GM12874 (cell line): ENCODE measurements at regions not wholly inside any gene's neighbourhood (a gene's known extent, or its start where the extent isn't known, plus 50 kb on each side); places are given as distances from the start of the nearest gene placed in this dataset.

ENCODE experiments used
- CTCF ChIP-seq: IDR thresholded peaks from 2 replicates; pipeline ENCODE4 v1.5.1; 2011; ENCODE audit warnings: low read depth, mild to moderate bottlenecking, control low read depth, low read length, moderate library complexity; ENCODE audit not compliant: insufficient read depth

GRCh38 chr7:131843898-131844331 is 287.5 kb upstream of the PODXL start:
- no peak for TF ChIP-seq CTCF

GRCh38 chr7:131839967-131840690 is 283.7 kb upstream of the PODXL start:
- TF ChIP-seq CTCF = no peak

GRCh38 chr7:131836733-131837132 is 280.3 kb upstream of the PODXL start:
- TF ChIP-seq CTCF = no peak

GRCh38 chr7:131835141-131835540 is 278.7 kb upstream of the PODXL start:
- no peak for TF ChIP-seq CTCF

- no peak for TF ChIP-seq CTCF
Measured at GRCh38 chr7:131830681-131831080, 274.3 kb upstream of the PODXL start.

GRCh38 chr7:131829947-131830558 is 273.6 kb upstream of the PODXL start:
- TF ChIP-seq CTCF = no peak

GRCh38 chr7:131827421-131827820 is 271.0 kb upstream of the PODXL start:
- no peak for TF ChIP-seq CTCF
